ENCODE measurements at regions not wholly inside any gene's neighbourhood (a gene's known extent, or its start where the extent isn't known, plus 50 kb on each side); places are given as distances from the start of the nearest gene placed in this dataset.

DNA sequence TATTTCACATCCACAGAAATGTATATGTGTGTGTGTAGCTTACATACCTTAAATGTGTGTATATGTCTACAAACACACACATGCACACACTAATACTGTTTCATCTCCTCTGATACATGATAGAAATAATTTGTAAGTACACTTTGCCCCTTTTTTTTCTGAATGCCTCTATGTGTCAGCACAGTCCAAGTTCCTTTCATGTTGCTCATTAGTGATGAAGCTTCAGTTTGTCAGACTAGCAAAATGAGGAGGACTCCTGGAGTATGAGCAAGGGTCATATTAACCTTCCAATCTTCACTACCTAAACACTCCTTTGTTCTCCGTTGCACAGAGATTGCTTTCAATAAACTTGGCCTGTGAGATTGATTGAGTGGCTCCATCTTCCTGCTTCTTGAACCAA lies 935.4 kb downstream of the MRPL39 start:
- no peak overlapping the region for H2BK15ac ChIP-seq (ENCODE audit: low read length)
- no peaks in the 10 kb centered on the region for H3K27me3 ChIP-seq (replicated peaks in 1 of 4; ENCODE audit: control insufficient read depth in 3 of 4, extremely low read depth in 1 of 4, insufficient read depth in 3 of 4, low read length in 3 of 4)
- H3K4me1 ChIP-seq (replicated peaks in 1 of 4; ENCODE audit: control insufficient read depth in 3 of 4, insufficient read depth in 4 of 4, low read length in 3 of 4) = no peaks in the 10 kb centered on the region
- H2AFZ ChIP-seq (ENCODE audit: low read length) = no peak overlapping the region
- peaks cover 4 to 31% of the 10 kb centered on the region in 2 experiments; a peak in 3 of 4 replicates for H3K9me3 ChIP-seq (ENCODE audit: insufficient read depth in 2 of 2, low read depth in 1 of 2, low read length in 1 of 2)
- H3K56ac ChIP-seq (replicated peaks; ENCODE audit: insufficient read length, low read depth, low read length) = no peak overlapping the region
- no peaks in the 10 kb centered on the region for H4K20me1 ChIP-seq (replicated peaks in 1 of 2; ENCODE audit: control insufficient read depth in 1 of 2, insufficient read depth in 2 of 2, low read length in 2 of 2)
- H4K5ac ChIP-seq (ENCODE audit: insufficient read length, low read depth, low read length) = no peak overlapping the region
- H3K18ac ChIP-seq (ENCODE audit: extremely low read depth, low read length) = no peak overlapping the region
- no peak overlapping the region for H3K4me3 ChIP-seq (ENCODE audit: extremely low read depth in 1 of 4, insufficient read depth in 2 of 4, low read depth in 3 of 4, low read length in 4 of 4)
- H3K23me2 ChIP-seq (ENCODE audit: low read depth, low read length) = no peaks in the 10 kb centered on the region
- DNase-seq (ENCODE audit: low read depth in 1 of 2, low spot score in 2 of 2) (no peak), FAIRE-seq (no peak)
- no peak overlapping the region for H2AK5ac ChIP-seq (ENCODE audit: low read depth, low read length)
- H2BK12ac ChIP-seq (ENCODE audit: low read depth, low read length) = no peak overlapping the region
- CTCF ChIA-PET (ENCODE audit: partially characterized antibody) = no interaction called here
- H3K14ac ChIP-seq (ENCODE audit: insufficient read length) = no peak overlapping the region
- no peak overlapping the region for H4K91ac ChIP-seq (replicated peaks; ENCODE audit: insufficient read length, low read length)
- 75% methylated on average over 1 of the region's 1 CpG; no CpG with 5 or more reads in 1 of the 2 experiments for WGBS, 2 experiments (ENCODE audit: extremely low coverage in 1 of 2, insufficient coverage in 1 of 2, insufficient read length in 1 of 2, insufficient replicate concordance in 2 of 2, low coverage in 1 of 2, low lambda C conversion rate in 2 of 2, missing lambda C conversion rate in 1 of 2)
- no peak overlapping the region for H3K9ac ChIP-seq (replicated peaks in 1 of 4; ENCODE audit: extremely low read depth in 1 of 4, low read depth in 3 of 4, low read length in 3 of 4)
- no peak overlapping the region for H3K4me2 ChIP-seq (ENCODE audit: insufficient read depth in 1 of 2, low read depth in 2 of 2, low read length in 2 of 2)
- no peak overlapping the region for H2BK5ac ChIP-seq (ENCODE audit: low read depth, low read length)
- no peak overlapping the region for H4K8ac ChIP-seq (ENCODE audit: extremely low read depth, insufficient read depth, low read length)
- no peaks in the 10 kb centered on the region for H3K79me2 ChIP-seq (ENCODE audit: control insufficient read depth in 1 of 2, insufficient read depth in 2 of 2, low read length in 2 of 2)
- no peak overlapping the region for H3K4ac ChIP-seq (replicated peaks; ENCODE audit: insufficient read length, low read depth, low read length)
- no peak overlapping the region for H2BK20ac ChIP-seq (ENCODE audit: low read length)
- no peak overlapping the region for H2BK120ac ChIP-seq (replicated peaks; ENCODE audit: low read depth, low read length)
- H3K36me3 ChIP-seq (ENCODE audit: control insufficient read depth in 2 of 4, insufficient read depth in 4 of 4, low read length in 3 of 4) = no peaks in the 10 kb centered on the region
- H3K79me1 ChIP-seq (ENCODE audit: low read depth, low read length) = no peaks in the 10 kb centered on the region
- POLR2A ChIA-PET (ENCODE audit: partially characterized antibody) = no interaction called here
- no peak overlapping the region for H3K27ac ChIP-seq (ENCODE audit: low read depth, low read length)
- H3K23ac ChIP-seq (ENCODE audit: insufficient read length) = no peak overlapping the region
- TF ChIP-seq CREB1 (IDR thresholded peaks at IDR 0.05) (no peak), KDM1A (IDR thresholded peaks at IDR 0.05; ENCODE audit: borderline replicate concordance, low read length) (no peak), TEAD4 (IDR thresholded peaks at IDR 0.05; ENCODE audit: low read depth, low read length) (no peak), JUND (IDR thresholded peaks at IDR 0.05; ENCODE audit: low read length) (no peak), BCL11A (IDR thresholded peaks at IDR 0.05; ENCODE audit: low read depth in 2 of 2, low read length in 2 of 2) (no peak)
- TF ChIP-seq, protein P1, sequence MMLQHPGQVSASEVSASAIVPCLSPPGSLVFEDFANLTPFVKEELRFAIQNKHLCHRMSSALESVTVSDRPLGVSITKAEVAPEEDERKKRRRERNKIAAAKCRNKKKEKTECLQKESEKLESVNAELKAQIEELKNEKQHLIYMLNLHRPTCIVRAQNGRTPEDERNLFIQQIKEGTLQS (IDR thresholded peaks at IDR 0.05; ENCODE audit: insufficient read depth, low read depth, low read length) = no peak
- TF ChIP-seq, protein P2, sequence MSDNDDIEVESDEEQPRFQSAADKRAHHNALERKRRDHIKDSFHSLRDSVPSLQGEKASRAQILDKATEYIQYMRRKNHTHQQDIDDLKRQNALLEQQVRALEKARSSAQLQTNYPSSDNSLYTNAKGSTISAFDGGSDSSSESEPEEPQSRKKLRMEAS (IDR thresholded peaks at IDR 0.05) = no peak
